H1 (cell line): ENCODE measurements at regions not wholly inside any gene's neighbourhood (a gene's known extent, or its start where the extent isn't known, plus 50 kb on each side); places are given as distances from the start of the nearest gene placed in this dataset.

Experiments
- CBX8 ChIP-seq: fragments of 300-800, 300-1000 bp; sonication (generic); IDR thresholded peaks from 2 replicates; pipeline ENCODE4 v1.7.1; 2016; ENCODE audit warnings: low read depth, low read length, borderline replicate concordance
- EP300 ChIP-seq, 2 experiments: IDR thresholded peaks; 1 replicate in 1 of 2; 2 replicates in 1 of 2; pipeline ENCODE4 v1.6.1; 2011 to 2012; ENCODE audit warnings: low read depth in 2 of 2, low read length in 2 of 2, mild to moderate bottlenecking in 2 of 2, borderline replicate concordance in 1 of 2, inconsistent platforms in 1 of 2, moderate library complexity in 1 of 2
- POU5F1 ChIP-seq: IDR thresholded peaks from 2 replicates; pipeline ENCODE4 v1.6.1; 2011; ENCODE audit warnings: low read depth, mild to moderate bottlenecking, low read length, moderate library complexity
- TCF12 ChIP-seq: IDR thresholded peaks from 2 replicates; pipeline ENCODE4 v1.6.1; 2011; ENCODE audit warnings: low read depth, mild to moderate bottlenecking, low read length

DNA sequence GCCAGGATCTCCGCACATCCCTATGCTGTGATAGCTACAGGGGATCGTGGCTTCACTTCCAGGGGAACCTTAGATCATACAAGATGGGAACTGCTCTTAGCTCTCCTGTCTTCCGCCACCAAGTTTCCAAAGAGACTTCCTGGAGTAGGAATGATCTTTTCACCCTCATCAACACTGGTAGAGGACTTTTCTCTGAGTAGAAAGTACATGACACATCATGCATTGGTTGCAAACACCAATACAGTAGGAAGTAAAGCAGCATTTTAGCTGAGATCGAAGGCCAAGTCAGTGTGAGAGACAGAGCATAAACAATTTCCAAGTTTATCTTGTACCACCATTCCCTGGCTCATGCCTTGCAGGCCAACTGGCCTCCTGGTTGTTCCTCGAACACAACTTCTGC, 113.1 kb upstream of the NEDD9 start (continued):
- no peak for TF ChIP-seq EP300 (IDR thresholded peaks at IDR 0.05; ENCODE audit: borderline replicate concordance in 1 of 2, low read depth in 2 of 2, low read length in 2 of 2)
- no peak for TF ChIP-seq CBX8
- TF ChIP-seq TCF12, result no peak
- no peak for TF ChIP-seq POU5F1
- TF ChIP-seq, all 59 proteins: peak for 0
